ENCODE measurements at regions not wholly inside any gene's neighbourhood (a gene's known extent, or its start where the extent isn't known, plus 50 kb on each side); places are given as distances from the start of the nearest gene placed in this dataset.

GRCh38 chr14:106491851-106492250 lies 965.5 kb downstream of the TMEM121 start:
- TF ChIP-seq CTCF (IDR thresholded peaks at IDR 0.05) (peak; percentile 12 to 24 (median 13)), POLR2A (IDR thresholded peaks at IDR 0.05) (no peak)

All from testis (tissue), 2 donors.